ENCODE measurements at regions not wholly inside any gene's neighbourhood (a gene's known extent, or its start where the extent isn't known, plus 50 kb on each side); places are given as distances from the start of the nearest gene placed in this dataset.

- no peak for TF ChIP-seq RNF2 (IDR thresholded peaks at IDR 0.05; ENCODE audit: borderline replicate concordance, low read depth, low read length, missing control alignments, poor library complexity, severe bottlenecking)
- no peak for TF ChIP-seq JUND (IDR thresholded peaks at IDR 0.05; ENCODE audit: low read length)
- TF ChIP-seq KDM4A (IDR thresholded peaks at IDR 0.05; ENCODE audit: low read depth, low read length, severe bottlenecking) = no peak
Observed at GRCh38 chr13:97110936-97111335, 111.2 kb upstream of the MBNL2 start (continued).
